GM12878 (cell line): ENCODE measurements at regions not wholly inside any gene's neighbourhood (a gene's known extent, or its start where the extent isn't known, plus 50 kb on each side); places are given as distances from the start of the nearest gene placed in this dataset.

Source experiments
- ATAC-seq: fragments of 200-7000 bp; cut with Tn5 transposase; 3 replicates; pipeline ENCODE4 v1.9.1; 2020; ENCODE audit warnings: mild to moderate bottlenecking, moderate library complexity
- BruUV-seq: library from RNA; stranded (reverse); fragments of 400-500 nt; replicated peaks from 2 replicates; lab custom pipeline; 2021; lab: Mats Ljungman, UMichigan
- CTCF ChIA-PET: fragments of 300-600 bp; sonication (Branson Sonifier 250); formaldehyde crosslinking; extraction: SDS; loops from one replicate; lab custom pipeline; 2021; ENCODE audit warnings: inconsistent platforms; lab: Yijun Ruan, JAX
- POLR2A ChIA-PET: fragments of 350-600 bp; formaldehyde crosslinking; extraction: SDS; loops from one replicate; lab custom pipeline; 2021; ENCODE audit warnings: inconsistent platforms; lab: Charles Lee
- RAD21 ChIA-PET: fragments of 300-600 bp; sonication (Branson Sonifier 250); formaldehyde crosslinking; loops from one replicate; lab custom pipeline; 2023; ENCODE audit warnings: antibody characterized with exemption; ENCODE audit not compliant: unreplicated experiment; lab: Charles Lee
- SMC1A ChIA-PET: fragments of 300-600 bp; sonication (Branson Sonifier 250); formaldehyde crosslinking; loops from one replicate; lab custom pipeline; 2023; ENCODE audit not compliant: unreplicated experiment, uncharacterized antibody; lab: Charles Lee
- DNase-seq: peaks from one replicate; pipeline ENCODE4 v3.0.0-alpha.2; 2011; ENCODE audit warnings: low read depth, low spot score
- FAIRE-seq: peaks from 3 replicates; lab custom pipeline; 2011; peaks lifted over from hg19 to GRCh38; lab: Jason Lieb, UNC
- H2AFZ ChIP-seq: 2 replicates; pipeline ENCODE4 v1.6.0; 2011; ENCODE audit warnings: low read depth, low read length, control low read depth; ENCODE audit not compliant: control insufficient read depth
- H3K27ac ChIP-seq: 2 replicates; pipeline ENCODE4 v1.5.1; 2011; ENCODE audit warnings: control low read depth; ENCODE audit not compliant: control insufficient read depth, insufficient read depth
- H3K27me3 ChIP-seq, 2 experiments: replicated peaks in 1 of 2; 2 replicates each; pipeline versions ENCODE4 v1.6.0 to v1.6.1; 2011; ENCODE audit warnings: low read length in 1 of 2; ENCODE audit not compliant: control insufficient read depth in 2 of 2, insufficient read depth in 2 of 2
- H3K36me3 ChIP-seq, 2 experiments: 2 replicates each; pipeline ENCODE4 v1.5.1; 2011; ENCODE audit warnings: low read length in 1 of 2; ENCODE audit not compliant: control insufficient read depth in 2 of 2, insufficient read depth in 2 of 2
- H3K4me1 ChIP-seq: 2 replicates; pipeline ENCODE4 v1.6.1; 2011; ENCODE audit warnings: mild to moderate bottlenecking, low read length, moderate library complexity, mixed read lengths; ENCODE audit not compliant: control insufficient read depth, insufficient read depth
- H3K4me2 ChIP-seq: 2 replicates; pipeline ENCODE4 v1.6.0; 2011; ENCODE audit warnings: control low read depth; ENCODE audit not compliant: control insufficient read depth, insufficient read depth
- H3K4me3 ChIP-seq: fragments of 200-600 bp; sonication (generic); 2 replicates; pipeline ENCODE4 v1.5.1; 2016
- H3K79me2 ChIP-seq: 2 replicates; pipeline ENCODE4 v1.6.0; 2011; ENCODE audit warnings: low read length; ENCODE audit not compliant: control insufficient read depth, insufficient read depth
- H3K9ac ChIP-seq: 2 replicates; pipeline ENCODE4 v1.8.0; 2011; ENCODE audit warnings: low read length, control low read depth, mixed read lengths; ENCODE audit not compliant: control insufficient read depth, insufficient read depth
- H3K9me3 ChIP-seq: replicated peaks from 3 replicates; pipeline ENCODE4 v1.5.1; 2011; ENCODE audit warnings: mild to moderate bottlenecking, low read length; ENCODE audit not compliant: control insufficient read depth, insufficient read depth
- H4K20me1 ChIP-seq: 2 replicates; pipeline ENCODE4 v1.6.0; 2011; ENCODE audit not compliant: control insufficient read depth, insufficient read depth
- BMI1 ChIP-seq: fragments of 450-650 bp; IDR thresholded peaks from 2 replicates; pipeline ENCODE4 v1.6.1; 2016; ENCODE audit warnings: mild to moderate bottlenecking, moderate library complexity, borderline replicate concordance
- CBX3 ChIP-seq: fragments of 200-600 bp; sonication (generic); IDR thresholded peaks from 2 replicates; pipeline ENCODE4 v1.6.1; 2016; ENCODE audit warnings: low read depth, borderline replicate concordance
- CBX5 ChIP-seq: sonication (generic); IDR thresholded peaks from 2 replicates; pipeline ENCODE4 v1.6.1; 2016; ENCODE audit warnings: low read depth, moderate library complexity, mild to moderate bottlenecking, inconsistent platforms
- CEBPB ChIP-seq, 2 experiments: fragments of 150-350 bp in 1 of 2; IDR thresholded peaks; 2 replicates each; pipeline ENCODE4 v1.6.1; 2012 to 2014; ENCODE audit warnings: low read depth in 2 of 2, low read length in 2 of 2, borderline replicate concordance in 1 of 2, inconsistent platforms in 1 of 2
- CREB1 ChIP-seq: IDR thresholded peaks from 2 replicates; pipeline ENCODE4 v1.6.1; 2012; ENCODE audit warnings: low read depth, mild to moderate bottlenecking, inconsistent platforms
- EGR1 ChIP-seq, 2 experiments: IDR thresholded peaks; 1 replicate in 1 of 2; 2 replicates in 1 of 2; pipeline ENCODE4 v1.6.1; 2011 to 2012; ENCODE audit warnings: low read depth in 2 of 2, low read length in 2 of 2, borderline replicate concordance in 1 of 2, mild to moderate bottlenecking in 1 of 2, moderate library complexity in 1 of 2
- FOS ChIP-seq: IDR thresholded peaks from 3 replicates; pipeline ENCODE4 v1.6.1; 2011; ENCODE audit warnings: borderline replicate concordance; ENCODE audit not compliant: insufficient read length; ENCODE audit errors: extremely low read depth
- FOXK2 ChIP-seq: fragments of 450-650 bp; IDR thresholded peaks from 2 replicates; pipeline ENCODE4 v1.6.1; 2017; ENCODE audit warnings: mild to moderate bottlenecking, moderate library complexity
- NBN ChIP-seq: fragments of 450-650 bp; IDR thresholded peaks from 2 replicates; pipeline ENCODE4 v1.6.1; 2016
- NFYB ChIP-seq: IDR thresholded peaks from 2 replicates; pipeline ENCODE4 v1.6.1; 2011; ENCODE audit warnings: low read depth, mild to moderate bottlenecking, low read length, improper control_type of control experiment, moderate library complexity; ENCODE audit not compliant: insufficient read depth
- RB1 ChIP-seq: fragments of 450-650 bp; formaldehyde crosslinking; IDR thresholded peaks from 2 replicates; pipeline ENCODE4 v1.6.1; 2017; ENCODE audit warnings: mild to moderate bottlenecking, borderline replicate concordance
- RCOR1 ChIP-seq: conservative IDR thresholded peaks from 2 replicates; pipeline ENCODE4 v1.6.1; 2012; ENCODE audit warnings: low read depth, low read length, improper control_type of control experiment
- SP1 ChIP-seq: IDR thresholded peaks from one replicate; pipeline ENCODE4 v1.6.1; 2011; ENCODE audit warnings: low read depth, low read length
- STAT1 ChIP-seq: fragments of 450-650 bp; conservative IDR thresholded peaks from 2 replicates; pipeline ENCODE4 v1.6.1; 2014; ENCODE audit warnings: antibody characterized with exemption, mild to moderate bottlenecking
- SUPT20H ChIP-seq: IDR thresholded peaks from 2 replicates; pipeline ENCODE4 v1.6.1; 2011; ENCODE audit warnings: low read depth, mild to moderate bottlenecking, low read length, moderate library complexity, borderline replicate concordance; ENCODE audit not compliant: control insufficient read depth
- TARDBP ChIP-seq: IDR thresholded peaks from 2 replicates; pipeline ENCODE4 v1.6.1; 2016; ENCODE audit warnings: borderline replicate concordance
- TBL1XR1 ChIP-seq: IDR thresholded peaks from 2 replicates; pipeline ENCODE4 v1.6.1; 2012; ENCODE audit warnings: low read depth, low read length, improper control_type of control experiment
- WRNIP1 ChIP-seq: IDR thresholded peaks from 2 replicates; pipeline ENCODE4 v1.6.1; 2011; ENCODE audit warnings: low read depth, low read length, improper control_type of control experiment, borderline replicate concordance
- ZSCAN29 ChIP-seq: fragments of 450-650 bp; IDR thresholded peaks from 2 replicates; pipeline ENCODE4 v1.6.1; 2017; ENCODE audit warnings: mild to moderate bottlenecking, moderate library complexity
- WGBS: methylation state at CpG from one replicate; pipeline ENCODE4 v1.1.6; 2016; ENCODE audit warnings: low lambda C conversion rate; ENCODE audit not compliant: insufficient replicate concordance, insufficient coverage; ENCODE audit errors: missing lambda C conversion rate; 5-methylcytosine and 5-hydroxymethylcytosine counted together
- in situ Hi-C: fragments of 300-500 bp; cut with MboI; formaldehyde crosslinking; loops from 9 replicates; pipeline ENCODE4 v1.14.3; 2018; ENCODE audit warnings: mixed read lengths
- intact Hi-C: fragments of 100-400 bp; cut with micrococcal nuclease; formaldehyde crosslinking; loops from one replicate; pipeline ENCODE4 v1.14.2; 2022; ENCODE audit not compliant: unreplicated experiment

DNA sequence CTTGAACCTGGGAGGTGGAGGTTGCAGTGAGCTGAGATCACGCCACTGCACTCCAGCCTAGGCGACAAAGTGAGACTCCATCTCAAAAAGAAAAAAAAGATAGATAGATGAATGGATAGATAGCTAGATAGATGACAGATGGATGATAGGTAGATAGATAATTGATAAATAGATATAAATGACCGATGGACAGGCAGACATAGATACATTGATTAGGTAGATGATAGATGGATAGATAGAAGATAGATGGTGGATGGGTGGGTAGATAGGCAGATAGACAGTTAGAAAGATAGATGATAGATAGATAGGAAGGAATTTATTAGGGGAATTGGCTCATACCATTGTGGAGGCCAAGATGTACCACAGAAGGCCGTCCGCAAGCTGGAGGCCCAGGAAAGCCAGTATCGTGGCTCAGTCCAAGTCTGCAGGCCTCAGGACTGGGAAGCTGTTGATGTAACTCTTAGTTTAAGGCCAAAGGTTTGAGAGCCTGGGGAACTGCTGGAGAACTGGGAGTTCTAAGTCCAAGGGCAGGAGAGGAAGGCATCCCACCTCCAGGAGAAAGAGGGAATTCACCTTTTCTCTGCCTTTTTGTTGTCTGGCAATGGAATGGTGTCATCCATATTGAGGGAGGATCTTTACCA lies 156.1 kb downstream of the SEC14L1 start:
- SMC1A ChIA-PET, result no interaction called here
- H3K4me1 ChIP-seq, result no peaks in the 10 kb centered on the region
- intact Hi-C loops (no loop called here), in situ Hi-C loops (no loop called here)
- POLR2A ChIA-PET, result no interaction called here
- H3K4me3 ChIP-seq, result no peak overlapping the region
- CTCF ChIA-PET, result no interaction called here
- peaks cover 4% of the 10 kb centered on the region for H4K20me1 ChIP-seq
- BruUV-seq, result no TSS peak
- no peak overlapping the region for H2AFZ ChIP-seq
- ATAC-seq (no peak), FAIRE-seq (no peak), DNase-seq (no peak)
- H3K9me3 ChIP-seq, result no peaks in the 10 kb centered on the region
- peaks cover 0 to 2% of the 10 kb centered on the region in 2 experiments; a peak in 2 of 4 replicates for H3K36me3 ChIP-seq
- 95% methylated on average over 6 of the region's 6 CpGs for WGBS
- no peaks in the 10 kb centered on the region for H3K79me2 ChIP-seq
- H3K4me2 ChIP-seq, result no peak overlapping the region
- H3K9ac ChIP-seq, result no peak overlapping the region
- no peak overlapping the region for H3K27ac ChIP-seq
- no peaks in the 10 kb centered on the region for H3K27me3 ChIP-seq
- RAD21 ChIA-PET, result no interaction called here
- TF ChIP-seq STAT1, result no peak
- TF ChIP-seq RB1, result no peak
- TF ChIP-seq SUPT20H, result no peak
- TF ChIP-seq NFYB, result no peak
- TF ChIP-seq CEBPB (IDR thresholded peaks at IDR 0.05; ENCODE audit: borderline replicate concordance in 1 of 2, low read depth in 2 of 2, low read length in 2 of 2), result no peak
- TF ChIP-seq FOS, result no peak
- no peak for TF ChIP-seq SP1
- no peak for TF ChIP-seq TBL1XR1
- TF ChIP-seq FOXK2, result no peak
- TF ChIP-seq BMI1, result no peak
- no peak for TF ChIP-seq RCOR1
- TF ChIP-seq CBX3, result no peak
- TF ChIP-seq EGR1 (IDR thresholded peaks at IDR 0.05; ENCODE audit: borderline replicate concordance in 1 of 2, low read depth in 2 of 2, low read length in 2 of 2), result no peak
- no peak for TF ChIP-seq TARDBP
- no peak for TF ChIP-seq ZSCAN29
- no peak for TF ChIP-seq CREB1
- TF ChIP-seq NBN, result no peak
- no peak for TF ChIP-seq WRNIP1
- TF ChIP-seq CBX5, result no peak
